ENCODE measurements at regions not wholly inside any gene's neighbourhood (a gene's known extent, or its start where the extent isn't known, plus 50 kb on each side); places are given as distances from the start of the nearest gene placed in this dataset.
"Not testable (repeated sequence)": the region's sequence is repeated elsewhere in the genome, so short reads cannot be mapped to it uniquely, and the experiment has no call there.

DNA sequence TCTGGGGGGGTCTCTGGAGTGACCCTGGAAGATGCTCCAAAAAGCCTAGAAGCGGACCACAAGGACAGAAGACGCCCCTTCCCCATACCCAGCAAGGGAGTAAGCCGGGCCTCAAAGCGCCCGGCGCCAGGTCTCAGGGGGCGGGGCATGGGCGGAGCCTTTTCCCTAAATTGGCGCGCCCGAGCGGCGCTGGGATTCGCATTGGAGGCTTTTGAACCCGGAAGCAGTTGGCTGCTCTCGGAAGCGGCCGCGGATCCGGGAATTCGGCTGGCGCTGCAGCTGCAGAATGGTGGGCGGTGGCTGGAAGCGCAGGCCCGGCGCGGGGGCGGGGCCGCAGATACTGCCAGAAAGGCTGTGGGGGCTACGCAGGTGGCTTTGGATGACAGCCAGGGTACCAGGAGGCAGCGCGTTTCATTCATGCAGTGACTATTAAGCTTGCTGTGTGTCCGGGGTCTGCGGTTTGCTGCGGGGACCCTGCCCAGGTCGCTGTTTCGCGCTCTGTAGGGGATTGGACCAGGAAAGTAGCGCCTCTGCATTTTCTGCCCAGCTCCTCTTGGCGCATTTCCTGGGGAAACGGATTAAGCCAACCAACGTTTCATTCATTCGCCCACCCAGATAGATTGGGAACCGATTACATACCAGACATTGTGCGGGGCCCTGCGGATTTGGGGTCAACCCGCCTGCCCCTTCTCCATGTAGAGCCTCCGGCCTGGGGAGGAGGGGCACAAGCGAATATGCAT, 83.0 kb upstream of the FREM1 start:
- Mint-ChIP-seq H3K9me3 (ENCODE audit: low read depth) (peaks cover 10% of the 10 kb centered on the region), H3K4me3 (ENCODE audit: unreplicated experiment) (peak overlapping the region; percentile 79), H3K4me1 (ENCODE audit: low read depth) (peaks cover 14% of the 10 kb centered on the region), H3K27me3 (ENCODE audit: low read depth) (no peaks in the 10 kb centered on the region), H3K27ac (ENCODE audit: unreplicated experiment) (no peak overlapping the region), H3K36me3 (ENCODE audit: low read depth) (no peaks in the 10 kb centered on the region)
- TF ChIP-seq CTCF (IDR thresholded peaks at IDR 0.05), result no peak
- no peak for DNase-seq (ENCODE audit: low spot score)

DNA sequence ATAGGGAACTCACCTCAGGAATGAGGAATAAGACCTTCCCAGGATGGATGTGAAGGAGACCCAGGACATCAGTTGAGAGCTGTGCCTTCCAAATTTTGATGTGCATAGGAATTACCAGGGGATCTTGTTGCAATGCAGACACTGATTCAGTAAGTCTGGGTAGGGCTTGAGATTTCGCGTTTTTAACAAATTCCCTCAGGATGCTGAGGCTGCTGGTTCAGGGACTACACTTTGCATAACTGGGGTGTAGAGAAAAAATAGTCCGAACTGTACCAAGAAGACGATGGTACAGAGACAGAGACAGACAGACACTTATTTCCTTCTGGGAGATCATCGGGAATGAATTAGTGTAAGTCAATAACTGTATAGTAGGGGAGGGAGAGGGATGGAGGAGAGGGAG, 82.3 kb upstream of the FREM1 start:
- DNase-seq (ENCODE audit: low spot score), result no peak
- TF ChIP-seq CTCF (IDR thresholded peaks at IDR 0.05), result no peak
- Mint-ChIP-seq H3K4me1 (ENCODE audit: low read depth) (peaks cover 14% of the 10 kb centered on the region), H3K9me3 (ENCODE audit: low read depth) (peaks cover 10% of the 10 kb centered on the region), H3K27me3 (ENCODE audit: low read depth) (no peaks in the 10 kb centered on the region), H3K36me3 (ENCODE audit: low read depth) (no peaks in the 10 kb centered on the region), H3K4me3 (ENCODE audit: unreplicated experiment) (peak overlapping the region; percentile 79), H3K27ac (ENCODE audit: unreplicated experiment) (no peak overlapping the region)

- DNase-seq (ENCODE audit: low spot score), result no peak
- H3K4me3 Mint-ChIP-seq (ENCODE audit: unreplicated experiment), result no peak overlapping the region
- peaks cover 10% of the 10 kb centered on the region for H3K9me3 Mint-ChIP-seq (ENCODE audit: low read depth)
- no peak overlapping the region for H3K27ac Mint-ChIP-seq (ENCODE audit: unreplicated experiment)
- H3K4me1 Mint-ChIP-seq (ENCODE audit: low read depth), result peaks cover 14% of the 10 kb centered on the region
- TF ChIP-seq CTCF (IDR thresholded peaks at IDR 0.05), result no peak
- H3K36me3 Mint-ChIP-seq (ENCODE audit: low read depth), result no peaks in the 10 kb centered on the region
- H3K27me3 Mint-ChIP-seq (ENCODE audit: low read depth), result no peaks in the 10 kb centered on the region
These were observed 81.9 kb upstream of the FREM1 start for GRCh38 chr9:14992081-14992480.

DNA sequence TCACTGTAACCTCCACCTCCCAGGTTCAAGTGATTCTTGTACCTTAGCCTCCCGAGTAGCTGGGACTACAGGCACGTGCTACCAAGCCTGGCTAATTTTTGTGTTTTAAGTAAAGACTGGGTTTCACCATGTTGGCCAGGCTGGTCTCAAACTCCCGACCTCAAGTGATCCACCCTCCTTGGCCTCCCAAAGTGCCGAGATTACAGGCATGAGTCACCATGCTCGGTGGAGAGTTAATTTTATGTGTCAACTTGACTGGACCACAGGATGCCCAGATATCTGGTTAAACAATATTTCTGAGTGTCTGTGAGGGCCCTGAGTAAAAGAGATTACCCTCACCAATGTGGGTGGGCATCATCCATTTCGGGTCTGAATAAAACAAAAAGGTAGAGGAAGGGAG, 80.4 kb upstream of the FREM1 start:
- not testable (repeated sequence) for H3K4me3 Mint-ChIP-seq (ENCODE audit: unreplicated experiment); DNase-seq (ENCODE audit: low spot score); H3K27ac Mint-ChIP-seq (ENCODE audit: unreplicated experiment); H3K36me3 Mint-ChIP-seq (ENCODE audit: low read depth); H3K27me3 Mint-ChIP-seq (ENCODE audit: low read depth)
- H3K9me3 Mint-ChIP-seq (ENCODE audit: low read depth), result peaks cover 10% of the 10 kb centered on the region
- peaks cover 14% of the 10 kb centered on the region for H3K4me1 Mint-ChIP-seq (ENCODE audit: low read depth)

DNA sequence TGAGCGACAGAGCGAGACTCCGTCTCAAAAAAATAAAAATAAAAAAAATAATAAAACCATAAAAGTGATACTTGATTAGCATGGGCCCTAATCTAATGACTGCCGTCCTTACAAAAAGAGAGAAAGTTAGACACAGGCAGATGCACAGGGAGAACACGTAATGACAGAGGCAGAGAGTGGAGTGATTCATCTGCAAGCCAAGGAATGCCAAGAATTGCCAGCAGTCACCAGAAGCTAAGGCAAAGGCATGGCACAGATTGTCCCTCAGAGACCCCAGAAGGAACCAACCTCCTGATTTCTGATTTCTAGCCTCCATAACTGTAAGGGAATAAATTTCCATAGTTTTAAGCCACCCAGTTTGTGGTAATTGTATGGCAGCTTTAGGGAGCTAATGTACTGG, 79.6 kb upstream of the FREM1 start:
- Mint-ChIP-seq H3K27me3 (ENCODE audit: low read depth) (no peaks in the 10 kb centered on the region), H3K9me3 (ENCODE audit: low read depth) (peaks cover 10% of the 10 kb centered on the region), H3K36me3 (ENCODE audit: low read depth) (no peaks in the 10 kb centered on the region), H3K4me3 (ENCODE audit: unreplicated experiment) (no peak overlapping the region), H3K27ac (ENCODE audit: unreplicated experiment) (no peak overlapping the region), H3K4me1 (ENCODE audit: low read depth) (peaks cover 14% of the 10 kb centered on the region)
- no peak for TF ChIP-seq CTCF (IDR thresholded peaks at IDR 0.05)
- DNase-seq (ENCODE audit: low spot score), result no peak

GRCh38 chr9:14989336-14989735, 79.1 kb upstream of the FREM1 start:
- not testable (repeated sequence) for H3K27me3 Mint-ChIP-seq (ENCODE audit: low read depth); H3K27ac Mint-ChIP-seq (ENCODE audit: unreplicated experiment); H3K4me3 Mint-ChIP-seq (ENCODE audit: unreplicated experiment); H3K36me3 Mint-ChIP-seq (ENCODE audit: low read depth); DNase-seq (ENCODE audit: low spot score)
- peaks cover 14% of the 10 kb centered on the region for H3K4me1 Mint-ChIP-seq (ENCODE audit: low read depth)
- H3K9me3 Mint-ChIP-seq (ENCODE audit: low read depth), result peaks cover 10% of the 10 kb centered on the region

Data from chondrocyte (in vitro differentiated cells).